ENCODE measurements at regions not wholly inside any gene's neighbourhood (a gene's known extent, or its start where the extent isn't known, plus 50 kb on each side); places are given as distances from the start of the nearest gene placed in this dataset.

GRCh38 chrX:39830414-39830813 is 267.3 kb downstream of the BCOR start:
- TF ChIP-seq ZNF318 (IDR thresholded peaks at IDR 0.05; ENCODE audit: borderline replicate concordance in 1 of 2, low read depth in 1 of 2) (no peak), MYNN (IDR thresholded peaks at IDR 0.05) (no peak), MYNN (CRISPR knock-in tag; IDR thresholded peaks at IDR 0.05) (no peak), ZNF263 (CRISPR knock-in tag; IDR thresholded peaks at IDR 0.05; ENCODE audit: borderline replicate concordance) (no peak), MITF (IDR thresholded peaks at IDR 0.05) (no peak), MECOM (CRISPR knock-in tag; IDR thresholded peaks at IDR 0.05) (no peak), NR3C1 (CRISPR knock-in tag; IDR thresholded peaks at IDR 0.05) (no peak), CTCF (IDR thresholded peaks at IDR 0.05 in 2 of 3, conservative IDR thresholded peaks at IDR 0.05 in 1 of 3; ENCODE audit: insufficient read depth in 2 of 3, low read depth in 1 of 3, low read length in 3 of 3) (no peak), MAX (CRISPR knock-in tag; IDR thresholded peaks at IDR 0.05) (no peak), ZNF347 (CRISPR knock-in tag; IDR thresholded peaks at IDR 0.05; ENCODE audit: low read depth) (no peak), TAF1 (IDR thresholded peaks at IDR 0.05; ENCODE audit: control insufficient read depth, extremely low read depth, insufficient read depth, low read length, severe bottlenecking) (no peak), EP300 (IDR thresholded peaks at IDR 0.05; ENCODE audit: low read length) (no peak), CBX8 (IDR thresholded peaks at IDR 0.05; ENCODE audit: borderline replicate concordance, extremely low read depth, low read depth, low read length, poor library complexity, severe bottlenecking) (no peak), THAP7 (CRISPR knock-in tag; IDR thresholded peaks at IDR 0.05) (no peak)
